Activated naive CD4-positive, alpha-beta T cell treated with anti-CD3 and anti-CD28 coated beads, Interleukin-2, amount 10 ng/mL, durations not matched to agents 7 days and 5 days (primary cell): ENCODE measurements at regions not wholly inside any gene's neighbourhood (a gene's known extent, or its start where the extent isn't known, plus 50 kb on each side); places are given as distances from the start of the nearest gene placed in this dataset.

Source experiments
- CTCF ChIA-PET: fragments of 350-600 bp; sonication (Branson Sonifier 250); formaldehyde crosslinking; loops from one replicate; lab custom pipeline; 2021; ENCODE audit warnings: antibody characterized with exemption; lab: Charles Lee
- DNase-seq: peaks from one replicate; pipeline ENCODE4 v3.0.0-alpha.2; 2020
- H3K27ac Mint-ChIP-seq: one replicate; pipeline ENCODE4 v1.8.0; 2021; ENCODE audit warnings: mild to moderate bottlenecking, moderate library complexity, mixed read lengths
- H3K27me3 Mint-ChIP-seq: one replicate; pipeline ENCODE4 v1.8.0; 2021; ENCODE audit warnings: mild to moderate bottlenecking, mixed read lengths
- H3K36me3 Mint-ChIP-seq: one replicate; pipeline ENCODE4 v1.8.0; 2021; ENCODE audit warnings: mixed read lengths
- H3K4me1 Mint-ChIP-seq: one replicate; pipeline ENCODE4 v1.8.0; 2021; ENCODE audit warnings: mixed read lengths
- H3K4me3 Mint-ChIP-seq: one replicate; pipeline ENCODE4 v1.8.0; 2021; ENCODE audit warnings: mild to moderate bottlenecking, moderate library complexity, mixed read lengths
- H3K9me3 Mint-ChIP-seq: one replicate; pipeline ENCODE4 v1.8.0; 2021; ENCODE audit warnings: mixed read lengths

DNA sequence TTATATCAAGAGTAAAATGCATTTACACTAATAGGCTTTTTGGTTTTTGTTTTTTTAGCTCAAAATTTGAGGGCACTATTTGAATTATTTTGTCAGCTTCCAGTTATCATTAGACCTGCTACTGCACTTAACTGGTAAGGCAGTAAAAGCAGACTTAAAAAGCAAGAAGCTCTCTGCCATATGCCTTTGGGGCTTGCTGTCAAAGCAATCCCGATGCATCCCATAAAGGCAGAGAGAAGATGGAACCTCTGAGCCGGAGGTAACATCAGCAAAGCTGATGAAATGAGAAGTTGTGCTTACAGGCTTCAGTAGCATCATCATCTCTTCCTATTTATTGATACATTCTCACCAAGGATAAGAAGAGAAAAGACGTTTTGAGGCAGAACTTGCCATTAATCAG lies 1414.3 kb upstream of the CDH6 start:
- no peaks in the 10 kb centered on the region for H3K27me3 Mint-ChIP-seq
- DNase-seq = no peak
- CTCF ChIA-PET = no interaction called here
- H3K36me3 Mint-ChIP-seq = no peaks in the 10 kb centered on the region
- no peak overlapping the region for H3K4me3 Mint-ChIP-seq
- no peaks in the 10 kb centered on the region for H3K4me1 Mint-ChIP-seq
- H3K9me3 Mint-ChIP-seq = peaks cover 5% of the 10 kb centered on the region
- no peak overlapping the region for H3K27ac Mint-ChIP-seq

DNA sequence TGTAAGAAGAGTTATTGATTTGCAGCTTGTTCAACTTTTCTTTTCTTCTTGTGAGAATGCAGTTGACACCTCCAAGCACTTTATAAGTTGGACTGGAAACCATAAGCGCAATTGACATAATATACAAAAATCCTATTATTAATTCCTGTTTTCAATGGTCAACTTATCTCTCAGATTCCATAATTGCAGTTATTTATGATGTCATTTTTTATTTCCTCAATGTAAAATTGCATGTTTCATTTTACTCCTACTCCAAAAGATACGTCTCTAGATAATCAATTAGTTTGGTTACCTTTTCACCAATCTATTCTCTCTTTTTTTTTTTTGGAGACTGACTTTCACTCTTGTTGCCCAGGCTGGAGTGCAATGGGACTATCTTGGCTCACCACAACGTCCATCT lies 1416.1 kb upstream of the CDH6 start:
- no peaks in the 10 kb centered on the region for H3K4me1 Mint-ChIP-seq
- H3K27ac Mint-ChIP-seq = no peak overlapping the region
- DNase-seq = no peak
- no peaks in the 10 kb centered on the region for H3K36me3 Mint-ChIP-seq
- no peak overlapping the region for H3K4me3 Mint-ChIP-seq
- CTCF ChIA-PET = no interaction called here
- no peaks in the 10 kb centered on the region for H3K27me3 Mint-ChIP-seq
- peaks cover 9% of the 10 kb centered on the region for H3K9me3 Mint-ChIP-seq

DNA sequence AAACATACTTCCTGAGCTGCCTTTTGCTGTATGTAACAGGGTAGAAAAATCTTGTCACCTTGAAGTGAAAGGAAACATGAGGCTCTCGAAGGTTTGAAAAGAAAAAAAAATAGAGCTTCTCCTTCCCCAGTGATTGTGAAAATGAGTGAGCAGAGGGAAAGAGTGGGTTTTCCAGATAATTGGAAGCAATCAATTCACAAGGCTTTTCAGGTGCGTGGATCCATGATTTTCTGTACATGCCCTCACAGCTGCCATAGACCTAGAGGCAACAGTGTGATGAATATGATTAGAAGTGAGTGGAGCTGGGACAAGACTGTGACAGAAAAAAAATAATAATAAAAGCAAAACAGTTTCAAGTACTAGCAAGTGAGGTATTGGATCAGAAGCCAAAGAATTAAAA lies 1422.5 kb upstream of the CDH6 start:
- Mint-ChIP-seq H3K27me3 (no peaks in the 10 kb centered on the region), H3K4me3 (no peak overlapping the region), H3K36me3 (no peaks in the 10 kb centered on the region), H3K4me1 (no peaks in the 10 kb centered on the region), H3K9me3 (peaks cover 4% of the 10 kb centered on the region), H3K27ac (no peak overlapping the region)
- CTCF ChIA-PET = no interaction called here
- DNase-seq = no peak

DNA sequence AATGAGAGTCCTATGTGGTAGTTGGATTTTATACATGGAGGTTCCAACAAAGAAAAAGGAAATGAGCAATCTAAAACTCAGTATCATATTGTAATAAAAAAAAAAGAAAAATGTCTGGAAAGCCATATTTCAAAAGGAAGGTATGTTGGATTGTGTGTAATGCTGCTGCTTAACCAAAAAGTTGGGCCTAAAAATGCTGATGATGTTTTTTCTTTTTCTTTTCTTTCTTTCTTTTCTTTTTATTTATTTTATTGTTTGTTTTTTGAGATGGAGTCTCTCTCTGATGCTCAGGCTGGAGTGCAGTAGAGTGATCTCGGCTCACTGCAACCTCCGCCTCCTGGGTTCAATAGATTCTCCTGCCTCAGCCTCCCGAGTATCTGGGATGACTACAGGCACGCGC lies 1424.0 kb upstream of the CDH6 start:
- CTCF ChIA-PET = no interaction called here
- no peak for DNase-seq
- Mint-ChIP-seq H3K27ac (no peak overlapping the region), H3K4me1 (no peaks in the 10 kb centered on the region), H3K9me3 (peaks cover 6% of the 10 kb centered on the region), H3K27me3 (no peaks in the 10 kb centered on the region), H3K4me3 (no peak overlapping the region), H3K36me3 (no peaks in the 10 kb centered on the region)

DNA sequence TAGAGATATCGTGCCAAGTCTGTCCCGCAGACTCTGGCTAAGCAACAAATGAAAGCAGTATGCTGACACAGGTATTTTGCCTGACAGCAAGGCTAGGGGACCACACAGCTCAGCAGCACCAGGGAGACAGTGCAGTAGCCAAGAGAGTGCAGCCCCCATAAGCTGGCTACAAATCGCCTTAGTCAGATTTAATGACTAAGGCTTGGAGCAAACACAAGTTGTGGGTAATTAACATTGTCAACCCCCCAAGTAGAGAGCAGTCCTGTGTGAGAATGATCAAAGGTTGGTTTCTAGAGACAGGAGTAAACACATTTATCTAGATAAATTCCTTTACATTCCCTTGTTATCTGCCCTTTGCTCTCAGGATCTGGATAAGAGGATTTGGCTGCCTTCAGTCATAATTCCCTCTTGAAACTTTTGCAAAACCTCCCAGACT lies 1434.5 kb upstream of the CDH6 start:
- no peak overlapping the region for H3K27ac Mint-ChIP-seq
- CTCF ChIA-PET = no interaction called here
- no peaks in the 10 kb centered on the region for H3K36me3 Mint-ChIP-seq
- H3K4me1 Mint-ChIP-seq = no peaks in the 10 kb centered on the region
- no peak for DNase-seq
- H3K9me3 Mint-ChIP-seq = peaks cover 16% of the 10 kb centered on the region
- no peaks in the 10 kb centered on the region for H3K27me3 Mint-ChIP-seq
- H3K4me3 Mint-ChIP-seq = no peak overlapping the region

DNA sequence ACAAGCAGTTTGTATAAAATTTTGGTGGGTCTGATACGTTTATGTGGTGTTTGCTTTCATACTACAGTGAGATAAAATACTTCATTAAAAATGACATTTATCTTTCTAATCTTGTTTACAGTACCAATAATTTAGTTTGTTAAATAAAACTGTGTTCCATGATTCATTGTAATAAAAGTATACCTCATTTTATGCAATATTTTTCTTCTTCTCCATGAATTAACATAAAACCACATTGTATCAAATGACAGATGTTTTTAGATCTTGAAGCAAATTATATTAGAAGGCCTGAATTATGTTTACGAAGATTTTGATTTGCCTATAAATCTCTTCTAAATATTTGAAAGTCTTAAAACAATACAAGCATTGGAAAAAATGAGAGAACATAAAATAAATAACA lies 1443.0 kb upstream of the CDH6 start:
- Mint-ChIP-seq H3K36me3 (no peaks in the 10 kb centered on the region), H3K9me3 (peaks cover 9% of the 10 kb centered on the region), H3K4me1 (no peaks in the 10 kb centered on the region), H3K27me3 (no peaks in the 10 kb centered on the region), H3K27ac (no peak overlapping the region), H3K4me3 (no peak overlapping the region)
- CTCF ChIA-PET = no interaction called here
- no peak for DNase-seq

DNA sequence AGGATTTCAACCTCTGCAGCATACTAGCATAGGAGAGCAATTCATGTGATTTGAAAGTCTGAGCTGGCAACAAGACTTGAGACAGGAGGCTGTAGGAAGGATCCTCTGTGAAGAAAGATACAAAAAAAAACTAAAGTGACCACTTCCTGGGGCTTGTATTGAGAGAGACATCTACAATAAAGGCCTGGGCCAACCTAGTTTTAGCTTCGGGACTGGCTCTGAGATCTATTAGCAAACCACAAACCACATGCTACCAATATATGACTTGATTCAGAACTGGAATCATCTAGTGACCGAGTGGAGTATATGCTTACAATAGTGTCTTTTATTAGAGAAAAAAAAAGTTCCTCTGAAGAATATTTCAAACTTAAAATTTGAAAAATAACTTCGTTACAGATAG lies 1448.9 kb upstream of the CDH6 start:
- H3K4me1 Mint-ChIP-seq = no peaks in the 10 kb centered on the region
- CTCF ChIA-PET = no interaction called here
- no peak for DNase-seq
- no peak overlapping the region for H3K27ac Mint-ChIP-seq
- H3K36me3 Mint-ChIP-seq = no peaks in the 10 kb centered on the region
- H3K4me3 Mint-ChIP-seq = no peak overlapping the region
- peaks cover 5% of the 10 kb centered on the region for H3K9me3 Mint-ChIP-seq
- H3K27me3 Mint-ChIP-seq = no peaks in the 10 kb centered on the region

DNA sequence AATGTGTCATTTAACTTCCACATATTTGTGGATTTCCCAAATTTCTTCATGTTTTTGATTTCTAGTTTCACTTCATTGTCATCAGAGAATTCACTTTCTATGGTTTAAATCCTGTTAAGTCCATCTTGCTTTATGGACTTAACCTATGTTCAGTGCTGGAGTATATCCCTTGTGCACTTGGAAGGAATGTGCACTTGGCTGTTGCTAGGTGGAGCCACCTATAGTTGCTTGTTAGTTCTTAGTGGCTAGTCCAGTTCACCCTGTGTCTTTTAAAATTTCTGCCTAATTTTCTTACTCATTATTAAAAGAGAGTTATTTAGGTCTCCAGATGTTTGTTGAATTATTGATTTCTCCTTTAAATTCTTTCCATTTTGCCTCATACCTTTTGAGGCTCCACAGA lies 1472.5 kb upstream of the CDH6 start:
- CTCF ChIA-PET = no interaction called here
- no peaks in the 10 kb centered on the region for H3K27me3 Mint-ChIP-seq
- no peak overlapping the region for H3K27ac Mint-ChIP-seq

DNA sequence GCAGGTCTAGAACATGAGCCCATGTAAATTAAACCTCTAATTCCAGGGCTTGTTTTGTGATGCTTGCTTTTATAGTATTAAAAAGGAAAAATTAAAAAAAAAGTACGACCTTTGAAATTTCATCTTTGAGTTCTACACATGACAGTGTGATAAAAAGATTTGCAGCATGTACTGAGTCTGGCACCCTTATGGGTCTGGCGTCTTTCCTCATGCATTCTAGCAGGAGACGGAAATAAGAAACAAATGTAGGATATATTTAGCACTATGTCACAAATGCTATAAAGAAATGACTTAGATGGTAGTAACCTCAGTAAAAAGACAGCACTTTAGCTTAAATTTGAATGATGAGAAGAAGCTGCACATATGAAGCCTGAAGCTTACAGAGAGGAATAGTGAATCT lies 1474.3 kb upstream of the CDH6 start:
- no peaks in the 10 kb centered on the region for H3K4me1 Mint-ChIP-seq
- H3K36me3 Mint-ChIP-seq = no peaks in the 10 kb centered on the region
- no peaks in the 10 kb centered on the region for H3K27me3 Mint-ChIP-seq
- H3K27ac Mint-ChIP-seq = no peak overlapping the region
- CTCF ChIA-PET = no interaction called here
- no peak for DNase-seq
- peaks cover 7% of the 10 kb centered on the region for H3K9me3 Mint-ChIP-seq
- H3K4me3 Mint-ChIP-seq = no peak overlapping the region

More for the DNA sequence above, 1472.5 kb upstream of the CDH6 start:
- Mint-ChIP-seq H3K4me3 (no peak overlapping the region), H3K9me3 (peaks cover 9% of the 10 kb centered on the region), H3K36me3 (no peaks in the 10 kb centered on the region), H3K4me1 (no peaks in the 10 kb centered on the region)
- no peak for DNase-seq

DNA sequence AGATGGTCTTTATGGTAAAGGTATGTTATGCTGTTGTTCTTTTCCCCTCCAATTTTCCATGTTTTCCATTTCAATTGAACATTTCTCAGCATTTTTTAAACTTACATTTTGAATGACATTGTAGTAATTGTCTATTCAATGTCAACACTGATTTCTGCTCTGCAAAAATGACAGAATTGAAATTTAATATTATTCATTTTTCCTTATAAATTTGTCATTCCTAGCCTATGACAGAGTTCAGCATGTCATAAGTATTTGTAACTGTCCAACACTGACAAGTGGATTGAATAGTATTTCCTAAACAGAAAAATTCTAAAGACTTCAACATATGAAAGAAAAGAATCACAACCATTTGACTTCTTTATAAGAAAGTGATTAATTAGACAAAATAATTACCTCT lies 1478.3 kb upstream of the CDH6 start:
- CTCF ChIA-PET = no interaction called here
- no peak overlapping the region for H3K27ac Mint-ChIP-seq
- H3K4me3 Mint-ChIP-seq = no peak overlapping the region
- no peaks in the 10 kb centered on the region for H3K27me3 Mint-ChIP-seq
- DNase-seq = no peak
- H3K4me1 Mint-ChIP-seq = no peaks in the 10 kb centered on the region
- no peaks in the 10 kb centered on the region for H3K36me3 Mint-ChIP-seq
- peaks cover 15% of the 10 kb centered on the region for H3K9me3 Mint-ChIP-seq

DNA sequence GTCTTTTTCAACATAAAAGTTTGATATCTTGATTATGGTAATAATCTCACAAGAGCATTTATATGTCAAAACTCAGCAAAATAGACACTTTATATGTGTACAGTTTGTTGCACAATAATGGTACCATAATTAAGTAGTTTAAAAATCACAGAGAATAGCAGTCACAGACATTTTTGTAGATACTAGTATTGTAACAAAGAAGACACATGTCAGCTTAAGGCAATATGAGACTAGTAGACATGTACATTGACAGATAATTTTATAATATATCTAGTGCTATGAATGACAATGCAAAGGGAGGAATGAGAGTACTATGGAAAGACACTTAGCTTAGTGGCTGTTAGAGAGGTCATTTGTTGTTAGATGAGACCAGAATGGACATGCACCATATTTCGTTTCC lies 1490.6 kb upstream of the CDH6 start:
- no peaks in the 10 kb centered on the region for H3K36me3 Mint-ChIP-seq
- H3K27ac Mint-ChIP-seq = no peak overlapping the region
- H3K4me1 Mint-ChIP-seq = no peaks in the 10 kb centered on the region
- H3K27me3 Mint-ChIP-seq = no peaks in the 10 kb centered on the region
- CTCF ChIA-PET = no interaction called here
- DNase-seq = no peak
- no peak overlapping the region for H3K4me3 Mint-ChIP-seq
- H3K9me3 Mint-ChIP-seq = peaks cover 8% of the 10 kb centered on the region

DNA sequence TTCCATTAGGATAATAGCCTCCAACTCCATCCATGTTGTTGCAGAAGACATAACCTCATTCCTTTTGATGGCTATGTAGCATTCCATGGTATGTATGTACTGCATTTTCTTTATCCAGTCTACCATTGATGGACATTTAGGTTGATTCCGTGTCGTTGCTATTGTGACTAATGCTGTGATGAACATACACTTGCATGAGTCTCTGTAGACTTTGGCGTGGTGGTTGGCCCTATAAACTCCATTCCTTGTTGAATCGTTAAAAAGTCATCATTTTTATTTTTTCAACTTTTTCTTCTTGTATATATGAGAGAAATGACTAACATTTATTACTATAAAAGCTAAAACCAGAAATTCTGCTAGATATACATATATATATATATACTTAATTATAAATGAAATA lies 1491.9 kb upstream of the CDH6 start:
- Mint-ChIP-seq H3K4me3 (no peak overlapping the region), H3K27ac (no peak overlapping the region), H3K36me3 (no peaks in the 10 kb centered on the region), H3K4me1 (no peaks in the 10 kb centered on the region), H3K27me3 (no peaks in the 10 kb centered on the region), H3K9me3 (peaks cover 11% of the 10 kb centered on the region)
- no peak for DNase-seq
- CTCF ChIA-PET = no interaction called here

DNA sequence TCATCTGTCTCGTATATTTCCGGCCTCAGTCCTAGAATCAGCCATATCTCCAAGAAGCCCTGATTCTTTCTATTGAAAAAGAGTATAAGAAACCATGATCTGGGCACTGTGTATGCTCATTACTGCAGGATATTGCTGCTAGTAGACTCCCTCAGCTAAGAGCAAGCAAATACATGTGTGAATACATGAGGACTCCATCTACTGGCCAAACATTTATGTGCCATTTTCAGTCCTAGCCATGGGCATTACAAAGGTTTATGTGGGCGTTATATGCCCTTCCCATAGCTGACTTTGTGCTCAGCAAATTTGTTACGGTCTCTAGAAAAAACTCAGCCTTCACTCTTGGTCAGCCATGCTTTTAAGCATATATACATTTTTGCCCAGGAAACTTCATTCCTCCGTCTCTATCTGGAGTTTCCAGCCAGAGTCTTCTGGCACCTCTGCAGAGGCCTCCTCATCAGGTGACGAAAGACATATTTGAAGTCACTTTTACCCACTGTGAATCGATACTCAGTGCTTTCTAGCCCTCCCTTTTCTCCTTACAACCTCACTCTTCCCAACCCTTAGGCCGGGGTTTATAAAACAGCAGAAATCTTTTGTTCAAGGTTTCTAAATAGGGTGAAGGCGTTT lies 1495.6 kb upstream of the CDH6 start:
- Mint-ChIP-seq H3K9me3 (peaks cover 6% of the 10 kb centered on the region), H3K27ac (no peak overlapping the region), H3K27me3 (no peaks in the 10 kb centered on the region), H3K4me3 (no peak overlapping the region), H3K36me3 (no peaks in the 10 kb centered on the region), H3K4me1 (no peaks in the 10 kb centered on the region)
- DNase-seq = no peak
- CTCF ChIA-PET = no interaction called here

DNA sequence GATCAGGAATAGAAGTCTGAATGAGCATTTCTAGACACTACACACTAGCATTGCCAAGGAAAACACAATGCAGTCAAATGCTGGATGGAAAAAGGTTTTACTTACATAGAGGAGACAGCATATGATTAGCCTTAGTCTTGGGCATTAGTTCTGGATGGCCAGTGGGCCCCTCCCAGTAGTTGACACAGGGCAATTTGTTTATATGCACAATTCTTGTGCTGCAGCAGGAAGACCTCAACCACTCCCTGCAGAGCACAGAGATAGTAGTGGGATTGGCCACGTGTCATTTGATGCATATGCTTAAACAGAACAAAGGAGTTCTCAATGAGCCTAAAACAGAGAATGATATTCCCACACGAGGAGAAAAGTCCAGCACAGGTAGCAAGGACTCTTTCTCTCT lies 1496.2 kb upstream of the CDH6 start:
- Mint-ChIP-seq H3K4me3 (no peak overlapping the region), H3K36me3 (no peaks in the 10 kb centered on the region), H3K27me3 (no peaks in the 10 kb centered on the region), H3K27ac (no peak overlapping the region), H3K9me3 (peaks cover 6% of the 10 kb centered on the region), H3K4me1 (no peaks in the 10 kb centered on the region)
- CTCF ChIA-PET = no interaction called here
- DNase-seq = no peak

DNA sequence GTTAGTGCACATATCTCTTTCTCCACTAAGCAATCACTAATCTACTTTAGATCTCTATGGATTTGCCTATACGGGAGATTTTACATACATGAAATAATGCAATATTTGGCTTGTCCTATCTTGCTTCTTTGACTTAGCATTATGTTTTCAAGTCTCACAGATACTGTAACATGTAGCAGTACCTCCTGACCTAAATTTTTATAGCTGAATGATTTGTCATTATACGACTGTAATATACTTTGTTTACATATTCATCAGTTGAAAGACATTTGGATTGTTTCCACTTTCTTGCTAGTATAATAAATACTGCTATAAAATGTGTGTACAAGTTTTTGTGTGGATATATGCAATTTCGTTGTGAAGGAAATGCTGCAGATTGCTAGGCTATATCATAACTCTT lies 1520.8 kb upstream of the CDH6 start:
- peaks cover 13% of the 10 kb centered on the region for H3K9me3 Mint-ChIP-seq
- CTCF ChIA-PET = no interaction called here
- no peaks in the 10 kb centered on the region for H3K36me3 Mint-ChIP-seq
- no peak overlapping the region for H3K27ac Mint-ChIP-seq
- no peaks in the 10 kb centered on the region for H3K27me3 Mint-ChIP-seq
- no peak overlapping the region for H3K4me3 Mint-ChIP-seq
- no peak for DNase-seq
- no peaks in the 10 kb centered on the region for H3K4me1 Mint-ChIP-seq

DNA sequence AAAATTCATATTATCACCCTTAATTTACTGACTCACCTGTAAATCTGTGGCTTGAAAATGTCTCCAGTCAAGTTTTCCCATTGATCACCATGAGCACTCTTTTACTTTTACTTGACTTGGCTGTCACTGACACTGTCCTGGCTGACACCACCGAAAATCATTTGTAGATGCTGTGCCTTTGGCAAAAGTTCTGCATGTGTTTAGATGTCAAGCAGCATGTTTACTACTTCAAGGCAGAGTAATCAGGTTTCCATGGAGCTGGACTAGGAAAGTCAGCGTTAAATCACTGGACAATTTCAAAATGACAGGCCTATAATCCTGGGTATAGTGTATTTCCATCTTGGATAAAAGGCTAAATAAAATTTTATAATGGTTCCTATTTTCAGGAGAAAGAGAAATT lies 1530.6 kb upstream of the CDH6 start:
- no peak for DNase-seq
- Mint-ChIP-seq H3K4me3 (no peak overlapping the region), H3K9me3 (peaks cover 20% of the 10 kb centered on the region), H3K4me1 (no peaks in the 10 kb centered on the region), H3K36me3 (no peaks in the 10 kb centered on the region), H3K27me3 (no peaks in the 10 kb centered on the region), H3K27ac (no peak overlapping the region)
- CTCF ChIA-PET = no interaction called here
